ENCODE measurements at regions not wholly inside any gene's neighbourhood (a gene's known extent, or its start where the extent isn't known, plus 50 kb on each side); places are given as distances from the start of the nearest gene placed in this dataset.

- TF ChIP-seq GATA2 (IDR thresholded peaks at IDR 0.05; ENCODE audit: low read depth, low read length) = no peak
- TF ChIP-seq GATA3 (IDR thresholded peaks at IDR 0.05; ENCODE audit: low read depth, low read length) = no peak
Observed at GRCh38 chr5:124664287-124664686, 82.2 kb downstream of the ZNF608 start.

Measured in SH-SY5Y (cell line).